ENCODE measurements at regions not wholly inside any gene's neighbourhood (a gene's known extent, or its start where the extent isn't known, plus 50 kb on each side); places are given as distances from the start of the nearest gene placed in this dataset.
"Not testable (repeated sequence)": the region's sequence is repeated elsewhere in the genome, so short reads cannot be mapped to it uniquely, and the experiment has no call there.

DNA sequence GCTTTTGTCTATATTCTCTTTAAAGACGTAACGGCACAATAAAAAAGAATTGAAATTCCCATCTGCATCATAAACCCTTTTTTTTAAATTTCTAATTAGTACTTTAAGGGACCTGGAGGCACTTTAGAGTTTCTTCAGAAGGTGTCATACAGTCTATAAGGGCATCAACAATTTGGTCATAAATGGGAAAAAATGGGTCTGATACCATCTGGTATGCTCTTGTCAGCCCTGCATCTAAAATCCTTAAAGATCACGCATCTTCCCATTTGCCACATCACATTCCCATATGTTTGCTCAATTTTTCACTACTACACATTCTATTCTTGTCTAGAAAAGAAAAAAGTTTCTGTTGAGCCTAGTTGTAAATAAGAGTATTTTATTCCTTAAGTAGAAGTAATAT is 53.8 kb downstream of the COX7C start:
- no peak for DNase-seq (ENCODE audit: low read depth)

DNA sequence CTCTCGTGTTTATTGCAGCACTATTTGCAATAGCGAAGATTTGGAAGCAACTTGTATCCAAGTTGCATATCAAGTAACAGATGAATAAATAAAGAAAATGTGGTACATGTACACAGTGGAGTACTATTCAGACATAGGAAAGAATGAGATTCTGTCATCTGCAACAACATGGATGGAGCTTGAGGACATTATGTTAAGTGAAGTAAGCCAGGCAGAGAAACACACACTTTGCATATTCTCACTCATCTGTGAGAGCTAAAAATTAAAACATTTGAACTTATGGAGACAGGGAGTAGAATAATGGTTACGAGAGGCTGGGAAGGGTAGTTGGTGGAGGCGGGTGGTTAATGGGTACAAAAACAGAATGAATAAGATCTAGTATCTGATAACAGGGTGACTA is 56.3 kb downstream of the COX7C start:
- DNase-seq (ENCODE audit: low read depth), result no peak

DNA sequence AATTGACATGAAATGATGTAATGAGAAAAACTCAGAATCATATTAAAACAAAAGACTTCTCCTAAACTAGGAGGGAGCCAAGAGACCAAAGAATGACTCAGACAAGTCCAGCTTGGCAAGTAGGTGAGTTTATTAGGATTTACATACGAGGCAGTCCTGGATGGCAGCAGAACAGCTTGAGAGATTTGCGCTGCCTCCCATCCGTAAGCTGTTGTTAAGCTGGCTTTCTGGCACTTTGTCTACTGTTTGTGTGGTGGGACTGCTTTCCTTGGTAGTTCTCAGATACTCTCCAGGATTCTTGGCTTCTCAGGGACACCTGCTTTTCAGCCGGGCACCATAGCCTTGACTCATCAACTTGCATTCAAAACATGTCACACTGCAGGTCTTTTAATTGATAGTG is 57.6 kb downstream of the COX7C start:
- DNase-seq (ENCODE audit: low read depth), result no peak

DNA sequence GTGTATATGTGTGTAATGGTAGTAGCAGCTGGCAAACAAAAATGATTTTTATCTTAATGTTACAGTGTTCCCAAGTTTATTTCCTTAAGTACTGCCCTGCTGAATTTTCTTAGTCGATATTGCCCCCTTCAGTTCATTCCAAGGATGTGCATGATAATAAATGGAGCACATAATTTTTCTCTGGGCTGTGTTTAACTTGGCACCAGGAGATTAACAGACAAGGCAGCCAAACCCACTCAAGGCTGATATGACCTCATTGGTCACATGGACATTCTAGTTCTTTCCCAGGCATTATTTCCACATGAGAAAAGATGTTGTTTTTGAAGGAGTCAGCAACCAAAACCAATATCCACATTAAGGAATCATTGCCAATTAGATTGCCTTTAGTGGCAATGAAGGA is 61.8 kb downstream of the COX7C start:
- no peak for DNase-seq (ENCODE audit: low read depth)

DNA sequence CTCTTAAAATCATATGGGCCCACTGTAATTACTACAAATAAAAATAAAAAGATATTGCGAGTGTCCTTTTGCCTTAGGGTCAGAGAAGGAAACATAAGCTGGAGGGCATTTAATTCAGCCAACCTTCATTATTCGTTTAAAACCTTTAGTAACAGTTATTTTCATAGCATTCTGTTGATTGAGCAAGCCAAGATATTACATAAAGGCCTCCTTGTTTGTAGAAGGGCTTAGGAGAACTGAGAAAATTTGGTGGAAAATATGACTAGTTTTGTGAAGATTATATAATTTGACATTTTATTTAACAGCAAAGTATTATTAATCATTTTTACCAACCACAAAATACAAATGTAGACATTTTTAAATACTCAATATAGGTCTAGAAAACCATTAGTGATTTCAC is 62.2 kb downstream of the COX7C start:
- no peak for DNase-seq (ENCODE audit: low read depth)

DNA sequence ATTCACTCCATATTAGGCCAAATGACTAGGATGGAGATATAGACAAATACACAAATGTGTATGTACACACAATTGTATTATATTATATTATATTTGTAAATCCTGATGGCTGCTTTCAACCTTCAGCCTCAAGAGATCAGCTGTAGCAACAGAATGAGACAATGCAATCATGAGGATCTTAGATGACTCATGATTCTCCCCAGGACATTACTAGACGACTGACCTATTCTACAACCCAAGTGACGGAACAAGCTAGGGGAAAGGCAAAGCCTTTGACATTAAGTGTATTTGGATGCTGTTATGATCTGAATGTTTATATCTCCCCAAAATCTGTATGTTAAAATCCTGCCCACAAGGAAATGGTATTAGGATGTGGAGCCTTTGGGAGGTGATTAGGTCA is 66.5 kb downstream of the COX7C start:
- DNase-seq (ENCODE audit: low read depth), result no peak

DNA sequence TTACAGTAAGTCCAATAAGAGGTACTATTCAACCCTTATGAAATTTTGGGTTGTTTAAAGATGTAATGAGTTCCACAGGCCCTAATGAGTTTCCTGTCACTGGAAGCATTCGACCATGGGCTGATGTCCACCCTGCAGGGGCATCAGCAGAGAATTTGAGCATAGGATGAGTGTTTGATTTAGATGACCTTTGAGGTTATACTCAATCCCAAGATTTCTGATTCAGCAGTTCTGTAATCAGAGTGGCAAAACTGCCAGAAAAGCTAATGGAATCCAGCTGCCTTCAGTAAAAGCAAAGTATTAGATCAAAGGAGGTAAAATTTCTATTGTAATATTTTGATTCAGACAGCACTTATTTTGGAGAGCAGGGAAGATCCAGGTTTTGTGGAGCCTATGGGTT is 68.3 kb downstream of the COX7C start:
- no peak for DNase-seq (ENCODE audit: low read depth)

DNA sequence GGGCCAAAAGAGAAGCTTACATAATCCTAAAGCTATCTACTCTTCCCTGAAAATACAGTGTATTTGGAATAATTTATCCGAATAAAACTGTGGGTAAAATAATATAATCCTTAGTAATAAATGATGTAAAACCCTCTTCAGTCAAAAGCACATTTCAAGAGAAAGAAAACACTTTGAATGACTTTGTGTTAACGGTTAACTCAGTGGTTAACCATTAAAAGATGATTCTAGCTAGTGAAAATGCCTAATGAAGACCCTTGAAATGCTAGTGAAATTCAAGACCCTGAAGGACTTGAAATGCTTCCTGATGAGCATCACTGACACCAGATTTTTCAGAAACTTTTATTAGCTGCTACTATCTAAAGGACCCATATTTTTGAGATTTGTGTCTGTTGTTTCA is 70.7 kb downstream of the COX7C start:
- DNase-seq (ENCODE audit: low read depth), result no peak

DNA sequence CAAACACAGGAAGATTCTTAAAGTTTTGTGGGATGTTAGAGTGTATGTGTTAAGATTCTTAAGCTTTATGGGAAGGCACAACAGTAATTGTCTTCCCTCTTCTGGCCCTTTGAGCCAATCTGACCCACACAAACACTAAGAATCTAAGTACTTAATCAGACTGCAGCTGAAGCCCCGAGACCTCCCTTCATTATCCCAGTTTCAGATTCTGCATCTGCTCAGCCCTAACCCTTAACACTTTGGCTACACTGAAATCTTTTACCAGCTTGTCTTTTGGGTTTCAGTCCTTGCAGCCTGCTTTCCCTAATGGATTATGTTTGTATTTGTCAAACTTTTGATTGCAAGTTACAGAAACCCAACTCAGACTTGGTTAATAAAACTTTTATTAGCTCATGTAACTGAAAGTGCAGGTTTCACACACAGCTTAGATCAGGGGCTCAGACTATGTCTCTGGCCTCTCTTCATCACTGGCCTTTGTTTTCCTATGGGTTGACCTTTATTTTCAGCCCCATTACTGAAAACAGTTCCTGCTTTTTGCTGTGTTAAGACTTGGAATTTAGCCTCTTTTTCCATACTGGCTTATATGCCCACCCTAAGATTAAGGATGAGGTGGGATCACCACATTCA is 71.5 kb downstream of the COX7C start:
- DNase-seq (ENCODE audit: low read depth), result no peak

DNA sequence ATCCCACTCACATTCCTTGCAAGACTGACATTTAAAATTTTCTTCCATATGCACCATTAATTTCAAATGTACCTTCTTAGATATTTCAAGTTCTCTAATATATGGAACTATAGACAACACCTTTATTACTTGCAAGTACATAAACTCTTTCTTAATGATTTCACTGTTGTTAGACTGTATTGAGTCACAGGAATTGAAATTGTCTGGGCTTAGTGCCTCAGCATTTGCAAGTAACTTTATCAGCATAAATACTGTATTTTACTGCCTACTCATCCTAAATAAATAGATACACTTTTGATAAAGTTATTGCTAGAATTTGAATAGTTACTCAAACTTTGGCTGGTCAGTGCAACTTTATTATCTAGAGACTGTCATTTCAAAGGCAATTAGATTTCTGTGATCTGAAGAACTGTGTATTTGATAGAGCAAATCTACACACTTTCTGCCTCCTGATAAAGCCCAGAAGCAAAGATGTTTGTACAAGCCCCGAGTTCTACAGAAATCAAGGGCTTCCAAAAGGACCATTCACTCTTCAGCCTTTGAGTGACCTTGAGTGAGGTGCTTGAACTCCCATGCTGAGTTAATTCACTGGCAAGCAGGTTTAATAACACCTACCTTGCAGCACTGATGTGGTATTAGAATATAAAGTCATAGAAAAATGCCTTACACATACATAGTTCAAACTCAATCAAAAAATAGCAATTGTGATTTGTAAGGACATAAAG is 91.6 kb downstream of the COX7C start:
- no peak for DNase-seq (ENCODE audit: low read depth)

DNA sequence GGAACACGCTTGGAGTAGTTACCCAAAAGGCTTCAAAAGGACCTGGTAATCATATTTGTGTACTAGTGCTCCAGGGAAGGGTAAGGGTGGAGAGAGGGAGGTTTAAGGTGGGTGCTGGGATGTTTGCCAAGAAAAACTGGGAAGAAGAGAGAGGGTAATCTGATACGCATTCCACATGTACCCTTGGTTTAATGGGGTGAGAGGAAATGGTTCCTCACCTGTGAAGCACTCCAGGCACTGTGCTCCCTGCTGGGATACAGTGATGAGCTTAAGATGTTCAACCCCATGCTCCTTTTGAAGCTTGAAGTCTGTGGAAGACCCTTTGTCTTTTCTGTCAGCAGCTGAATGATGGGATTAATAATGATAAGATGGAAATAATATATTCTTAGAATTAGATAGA is 98.4 kb downstream of the COX7C start:
- DNase-seq (ENCODE audit: low read depth), result no peak

DNA sequence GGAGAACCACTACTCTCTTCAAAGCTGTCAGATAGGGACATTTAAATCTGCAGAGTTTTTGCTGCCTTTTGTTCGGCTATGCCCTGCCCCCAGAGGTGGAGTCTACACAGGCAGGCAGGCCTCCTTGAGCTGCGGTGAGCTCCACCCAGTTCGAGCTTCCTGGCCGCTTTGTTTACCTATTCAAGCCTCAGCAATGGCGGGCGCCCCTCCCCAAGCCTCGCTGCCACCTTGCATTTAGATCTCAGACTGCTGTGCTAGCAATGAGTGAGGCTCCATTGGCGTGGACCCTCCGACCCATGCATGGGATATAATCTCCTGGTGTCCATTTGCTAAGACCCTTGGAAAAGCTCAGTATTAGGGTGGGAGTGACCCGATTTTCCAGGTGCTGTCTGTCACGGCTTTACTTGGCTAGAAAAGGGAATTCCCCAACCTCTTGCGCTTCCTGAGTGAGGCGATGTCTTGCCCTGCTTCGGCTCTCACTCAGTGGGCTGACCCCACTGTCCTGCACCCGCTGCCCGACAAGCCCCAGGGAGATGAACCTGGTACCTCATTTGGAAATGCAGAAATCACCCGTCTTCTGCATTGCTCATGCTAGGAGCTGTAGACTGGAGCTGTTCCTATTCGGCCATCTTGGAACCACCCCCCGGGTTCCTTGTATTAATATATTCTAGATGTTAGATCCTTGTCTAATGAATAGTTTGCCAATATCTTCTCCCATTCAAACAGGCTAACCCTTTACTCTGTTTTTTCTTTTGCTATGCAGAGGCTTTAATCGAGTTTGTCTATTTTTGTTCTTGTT is 113.8 kb downstream of the COX7C start:
- not testable (repeated sequence) for DNase-seq (ENCODE audit: low read depth)

DNA sequence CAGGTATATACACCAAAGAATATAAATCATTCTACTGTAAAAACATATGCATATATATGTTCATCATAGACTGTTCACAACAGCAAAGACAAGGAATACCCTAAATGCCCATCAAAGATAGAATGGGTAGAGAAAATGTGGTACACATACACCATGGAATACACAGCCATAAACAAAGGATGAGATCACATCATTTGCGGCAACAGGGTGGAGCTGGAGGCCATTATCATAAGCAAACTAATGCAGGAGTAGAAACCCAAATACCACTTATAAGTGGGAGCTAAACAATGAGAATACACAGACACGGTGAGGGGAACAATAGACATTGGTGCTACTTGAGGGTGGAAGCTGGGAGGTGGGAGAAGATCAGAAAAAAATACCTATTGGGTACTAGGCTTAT is 117.6 kb downstream of the COX7C start:
- no peak for DNase-seq (ENCODE audit: low read depth)

DNA sequence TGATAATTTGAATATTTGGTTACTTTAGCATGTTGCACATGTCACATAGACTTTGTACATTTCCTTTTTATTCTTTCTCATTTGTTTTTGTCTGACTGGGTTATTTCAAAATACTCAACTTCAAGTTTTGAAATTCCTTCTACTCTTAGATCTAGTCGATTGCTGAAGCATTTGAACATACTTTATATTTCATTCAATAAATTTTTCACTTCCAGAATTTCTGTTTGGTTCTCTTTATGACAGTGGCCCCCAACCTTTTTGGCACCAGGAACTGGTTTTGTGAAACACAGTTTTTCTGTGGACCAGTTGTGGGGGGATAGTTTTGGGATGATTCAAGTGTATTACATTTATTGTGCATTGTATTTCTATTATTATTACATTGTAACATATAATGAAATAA is 119.8 kb downstream of the COX7C start:
- no peak for DNase-seq (ENCODE audit: low read depth)

DNA sequence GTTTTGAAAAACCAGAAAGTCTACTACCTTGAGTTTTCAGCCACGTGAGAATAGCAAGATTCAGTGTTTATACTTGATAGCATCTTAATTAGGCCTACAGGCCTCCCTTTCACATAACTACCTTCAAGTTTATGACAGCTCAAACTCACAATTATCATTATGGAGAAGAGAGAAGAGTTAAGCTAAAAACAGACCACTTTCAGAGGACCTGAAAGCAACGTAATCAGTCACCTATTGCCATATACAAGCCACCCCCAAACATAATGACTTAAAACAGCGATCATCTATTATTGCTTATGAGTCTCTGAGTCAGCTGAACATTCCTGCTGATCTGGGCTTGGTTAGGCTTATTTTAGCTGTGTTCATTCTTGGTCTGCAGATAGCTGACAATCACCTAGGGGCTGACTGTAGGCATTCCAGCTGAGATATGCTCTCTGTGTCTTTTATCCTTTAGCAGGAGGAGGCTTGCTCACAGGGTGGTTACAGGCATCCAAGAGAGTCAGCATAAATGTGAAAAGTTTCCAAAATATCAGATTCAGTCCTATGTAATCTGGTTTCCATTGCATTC is 130.9 kb downstream of the COX7C start:
- no peak for DNase-seq (ENCODE audit: low read depth)

DNA sequence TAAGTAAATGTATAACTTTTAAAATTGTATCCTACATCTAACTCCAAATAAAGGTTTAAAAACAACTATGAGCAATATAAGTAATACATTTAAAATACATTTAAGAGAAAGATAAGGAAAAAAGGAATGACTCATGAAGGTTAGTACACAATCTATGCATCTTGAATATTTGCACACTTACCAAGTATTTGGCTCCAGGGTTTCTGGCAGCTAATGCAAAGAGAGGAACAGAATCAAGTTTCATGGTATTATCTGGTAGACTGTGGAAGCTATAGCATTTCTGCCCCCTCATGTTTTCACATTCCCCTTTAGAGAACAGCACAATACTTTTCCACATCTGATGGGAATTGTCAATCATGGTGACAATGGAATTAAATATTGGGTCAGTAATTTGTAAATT is 132.1 kb downstream of the COX7C start:
- no peak for DNase-seq (ENCODE audit: low read depth)

DNA sequence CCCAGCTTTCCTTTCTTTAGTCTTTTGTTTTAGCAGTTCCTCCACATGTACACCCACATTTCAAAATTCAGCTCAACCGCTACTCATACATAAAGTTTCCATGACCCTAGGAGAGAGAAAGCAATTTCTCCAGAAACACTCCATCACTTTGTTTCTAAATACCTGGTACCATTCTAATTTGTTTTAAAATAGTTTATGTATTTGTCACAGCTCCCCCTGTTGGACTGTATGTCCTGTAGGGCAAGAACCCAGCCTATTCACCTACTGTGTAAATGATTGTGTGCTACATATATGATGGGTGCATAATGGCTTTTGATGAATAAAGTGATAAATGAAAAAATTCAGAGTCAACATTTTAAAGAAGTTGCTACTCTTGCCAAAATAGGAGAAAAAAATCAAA is 139.1 kb downstream of the COX7C start:
- no peak for DNase-seq (ENCODE audit: low read depth)

DNA sequence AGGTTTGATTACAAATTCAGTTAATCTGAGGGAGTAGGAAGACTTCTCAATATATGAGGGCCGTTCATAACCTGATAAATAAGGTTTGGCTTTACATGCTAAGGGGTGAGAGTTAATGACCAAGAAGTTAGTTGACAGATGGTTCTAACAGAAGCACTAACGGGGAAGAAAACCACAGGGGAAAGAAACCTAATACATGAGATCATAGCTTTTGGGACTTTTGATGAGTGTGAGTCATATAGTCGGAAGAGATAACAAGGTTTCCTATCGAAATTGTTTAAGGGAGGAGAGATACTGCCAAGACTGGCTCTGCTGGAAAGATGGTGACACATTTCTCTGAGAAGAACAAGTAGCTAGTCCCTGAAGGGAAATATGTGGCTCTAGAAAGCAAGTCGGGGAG is 140.1 kb downstream of the COX7C start:
- DNase-seq (ENCODE audit: low read depth), result no peak

DNA sequence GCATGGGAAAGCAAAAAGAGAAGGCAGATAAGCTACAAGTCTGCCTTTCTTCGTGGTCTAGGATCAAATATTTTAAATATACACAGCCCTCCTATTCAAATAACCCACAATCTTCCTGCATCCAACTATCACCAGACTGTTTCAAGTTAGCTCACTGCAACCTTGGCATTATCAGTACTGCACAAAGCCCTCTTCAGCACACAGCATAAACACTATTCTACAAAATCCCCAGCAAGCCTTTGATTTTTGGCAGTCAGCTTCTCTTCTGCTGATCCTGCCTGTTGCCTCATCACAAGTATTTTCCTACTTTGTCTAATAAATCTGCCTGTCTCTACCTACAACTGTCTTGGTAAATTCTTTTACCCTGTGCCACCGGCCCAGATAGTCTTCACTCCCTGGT is 142.9 kb downstream of the COX7C start:
- DNase-seq (ENCODE audit: low read depth), result no peak

DNA sequence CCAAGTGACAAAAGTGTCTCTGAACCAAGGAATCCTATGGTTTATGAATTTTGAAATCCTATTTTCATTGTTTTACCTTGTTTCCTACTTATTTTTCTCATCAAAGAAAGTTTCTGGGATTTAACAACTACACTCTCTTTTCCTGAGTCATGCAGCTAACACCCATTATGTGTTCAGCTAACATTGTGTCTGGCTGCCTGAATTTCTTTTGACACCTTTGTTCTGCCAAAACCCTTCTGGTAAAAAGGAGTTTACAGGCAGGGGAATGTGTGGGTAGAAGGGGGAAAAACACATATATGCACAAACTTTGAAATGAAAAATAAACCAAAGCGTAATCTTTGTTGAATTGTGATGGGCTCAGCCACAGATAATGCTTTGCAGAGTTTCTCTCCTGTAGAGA is 146.2 kb downstream of the COX7C start:
- DNase-seq (ENCODE audit: low read depth), result no peak

DNA sequence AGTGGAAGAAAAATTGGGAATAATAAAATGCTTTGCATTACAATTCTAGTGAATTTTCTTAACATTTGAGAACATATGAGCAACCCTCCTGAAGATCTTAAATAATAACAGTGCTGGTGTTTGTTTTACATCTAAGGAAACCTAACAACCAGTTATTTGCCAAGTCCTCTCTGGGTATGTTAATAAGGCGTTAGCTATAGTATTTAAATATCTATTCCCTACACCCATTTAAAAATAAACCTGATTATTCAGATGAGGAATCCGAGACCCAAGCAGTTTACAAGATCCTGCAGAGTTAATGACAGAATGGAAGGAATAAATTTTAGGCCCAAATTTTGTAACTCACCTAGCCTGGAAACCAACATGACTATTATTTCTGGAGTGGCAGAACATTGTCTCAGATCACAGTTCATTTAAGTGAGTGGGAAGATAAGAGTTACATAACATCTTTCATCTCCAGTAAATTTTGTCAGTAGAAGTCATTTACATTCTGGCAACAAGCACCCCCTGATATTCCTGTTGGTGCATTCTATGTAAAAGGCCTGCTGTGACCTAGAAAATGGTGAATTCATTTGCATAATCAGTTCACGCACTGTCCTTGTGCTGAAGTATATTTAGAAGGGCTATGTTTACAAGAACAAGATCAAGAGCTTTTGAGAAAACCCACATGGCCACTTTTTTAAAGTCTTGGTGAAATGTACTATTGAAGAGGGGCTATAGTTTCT is 148.2 kb downstream of the COX7C start:
- DNase-seq (ENCODE audit: low read depth), result no peak

DNA sequence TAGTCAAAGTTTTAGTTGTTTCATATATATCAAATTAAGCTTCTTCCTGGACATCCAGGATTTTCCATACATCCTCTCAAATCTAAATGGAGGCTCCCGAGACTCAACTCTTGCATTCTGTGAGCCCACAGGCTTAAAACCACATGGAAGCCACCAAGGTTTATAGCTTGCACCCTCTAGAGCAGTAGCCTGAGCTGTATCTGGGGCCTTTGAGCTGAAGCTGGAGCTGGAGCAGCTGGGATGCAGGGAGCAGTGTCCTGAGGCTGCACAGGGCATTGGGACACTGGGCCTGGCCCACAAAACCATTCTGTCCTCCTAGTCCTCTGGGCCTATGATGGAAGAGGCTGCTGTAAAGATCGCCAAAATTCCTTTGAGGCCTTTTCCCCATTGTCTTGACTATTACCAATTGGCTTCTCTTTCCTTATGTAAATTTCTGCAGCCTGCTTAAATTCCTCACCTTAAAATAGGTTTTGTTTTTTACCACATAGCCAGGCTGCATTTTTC is 151.0 kb downstream of the COX7C start:
- no peak for DNase-seq (ENCODE audit: low read depth)

Measured in stimulated activated CD8-positive, alpha-beta memory T cell treated with anti-CD3 and anti-CD28 coated beads, Interleukin-4, amount 100 ng/mL, for 24 hours (primary cell).